ENCODE measurements at regions not wholly inside any gene's neighbourhood (a gene's known extent, or its start where the extent isn't known, plus 50 kb on each side); places are given as distances from the start of the nearest gene placed in this dataset. TPM values are rescaled to one million over a fixed set of nuclear protein-coding genes. Genes with fewer than 3 reads are reported as not detected.

Small RNA genes in the stretch of these regions (small RNA-seq; reads per million reads assigned to genes)
- gene RN7SL356P (ENCODE audit: insufficient read length, low read depth), result not detected
